A673 (cell line): ENCODE measurements at regions not wholly inside any gene's neighbourhood (a gene's known extent, or its start where the extent isn't known, plus 50 kb on each side); places are given as distances from the start of the nearest gene placed in this dataset.

Experiments
- CTCF ChIP-seq: fragments of 300-800, 200-600 bp; sonication (generic); conservative IDR thresholded peaks from 2 replicates; pipeline ENCODE4 v1.5.1; 2017; ENCODE audit warnings: low read depth, mild to moderate bottlenecking, antibody characterized with exemption, low read length, moderate library complexity, mixed read lengths
- EZH2 ChIP-seq: fragments of 200-600 bp; sonication (generic); IDR thresholded peaks from 2 replicates; pipeline ENCODE4 v1.6.1; 2017; ENCODE audit warnings: borderline replicate concordance, low read depth, mild to moderate bottlenecking, mixed read lengths, antibody characterized with exemption, low read length; ENCODE audit not compliant: poor library complexity, severe bottlenecking

- TF ChIP-seq CTCF (no peak), EZH2 (no peak)
Measured at GRCh38 chr5:88941581-88941980, 58.6 kb upstream of the MEF2C start.
